Ascending aorta (tissue), 2 donors: ENCODE measurements at regions not wholly inside any gene's neighbourhood (a gene's known extent, or its start where the extent isn't known, plus 50 kb on each side); places are given as distances from the start of the nearest gene placed in this dataset.

Experiments
- DNase-seq, 2 donors: peaks; one replicate each; pipeline ENCODE4 v3.0.0-alpha.2; 2019; ENCODE audit warnings: low spot score in 2 of 2
- H3K27ac ChIP-seq, 2 donors: fragments of 200-600 bp; sonication (generic); one replicate each; pipeline ENCODE4 v1.5.1; 2016 to 2017; ENCODE audit warnings: mild to moderate bottlenecking in 1 of 2
- H3K27me3 ChIP-seq: fragments of 200-600 bp; sonication (generic); one replicate; pipeline ENCODE4 v1.5.1; 2017
- H3K36me3 ChIP-seq, 2 donors: fragments of 200-600 bp; sonication (generic); one replicate each; pipeline ENCODE4 v1.5.1; 2016
- H3K4me1 ChIP-seq, 2 donors: fragments of 200-600 bp; sonication (generic); one replicate each; pipeline ENCODE4 v1.5.1; 2016 to 2017; ENCODE audit warnings: mild to moderate bottlenecking in 1 of 2
- H3K4me3 ChIP-seq, 2 donors: fragments of 200-600 bp; sonication (generic); one replicate each; pipeline ENCODE4 v1.5.1; 2016 to 2017; ENCODE audit warnings: mild to moderate bottlenecking in 1 of 2
- H3K9me3 ChIP-seq, 2 donors: fragments of 200-600 bp; sonication (generic); one replicate each; pipeline ENCODE4 v1.5.1; 2016
- CTCF ChIP-seq, 3 experiments: fragments of 200-600 bp in 2 of 3; fragments of 450-650 bp in 1 of 3; sonication (generic) in 2 of 3; IDR thresholded peaks; one replicate each; pipeline ENCODE4 v1.5.1; 2016 to 2019; ENCODE audit warnings: antibody characterized with exemption in 3 of 3, mild to moderate bottlenecking in 1 of 3, moderate library complexity in 1 of 3
- intact Hi-C: fragments of 100-400 bp; cut with DNase I; formaldehyde crosslinking; loops from one replicate; pipeline ENCODE4 v1.15.1; 2023

GRCh38 chr11:81470446-81470845, 1263.2 kb downstream of the FAM181B start:
- H3K36me3 ChIP-seq, result no peaks in the 10 kb centered on the region
- H3K27me3 ChIP-seq, result no peaks in the 10 kb centered on the region
- intact Hi-C loops, result no loop called here
- TF ChIP-seq CTCF (IDR thresholded peaks at IDR 0.05), result no peak
- H3K9me3 ChIP-seq, result no peaks in the 10 kb centered on the region
- H3K27ac ChIP-seq, result no peak overlapping the region
- no peak for DNase-seq
- H3K4me3 ChIP-seq, result no peak overlapping the region
- no peaks in the 10 kb centered on the region for H3K4me1 ChIP-seq

- no peak for TF ChIP-seq CTCF (IDR thresholded peaks at IDR 0.05)
- Histone ChIP-seq H3K4me1 (no peaks in the 10 kb centered on the region), H3K27me3 (no peaks in the 10 kb centered on the region), H3K4me3 (no peak overlapping the region), H3K9me3 (no peaks in the 10 kb centered on the region), H3K36me3 (no peaks in the 10 kb centered on the region), H3K27ac (no peak overlapping the region)
- intact Hi-C loops, result no loop called here
- no peak for DNase-seq
Observed at GRCh38 chr11:81459766-81460306, 1273.8 kb downstream of the FAM181B start.

DNA sequence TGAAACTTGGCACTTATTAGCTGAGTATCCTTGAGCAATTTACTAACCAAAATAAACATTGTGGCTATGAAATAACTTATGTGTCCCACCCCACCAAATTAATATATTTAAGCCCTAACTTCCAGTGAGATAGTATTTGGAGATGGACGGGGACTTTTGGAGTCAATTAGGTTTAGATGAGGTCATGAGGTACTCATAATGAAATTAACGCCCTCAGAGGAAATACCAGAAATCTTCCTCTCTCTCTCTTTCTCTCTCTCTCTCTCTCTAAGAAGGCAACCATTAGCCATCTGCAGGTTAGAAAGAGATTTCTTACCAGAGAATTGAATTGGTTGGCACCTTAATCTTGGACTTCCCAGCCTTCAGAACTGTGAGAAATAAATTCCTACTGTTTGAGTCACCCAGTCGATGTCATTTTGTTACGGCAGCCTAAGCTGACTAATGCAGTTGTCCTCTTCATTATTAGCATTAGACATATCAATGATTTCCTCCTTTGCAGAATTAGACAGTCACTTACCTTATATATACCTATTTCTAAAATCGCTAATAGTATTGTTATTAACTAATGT, 1284.0 kb downstream of the FAM181B start:
- no peaks in the 10 kb centered on the region for H3K27me3 ChIP-seq
- no peak overlapping the region for H3K27ac ChIP-seq
- H3K9me3 ChIP-seq, result no peaks in the 10 kb centered on the region
- H3K4me3 ChIP-seq, result no peak overlapping the region
- intact Hi-C loops, result no loop called here
- DNase-seq, result no peak
- TF ChIP-seq CTCF (IDR thresholded peaks at IDR 0.05), result no peak
- H3K36me3 ChIP-seq, result no peaks in the 10 kb centered on the region
- no peaks in the 10 kb centered on the region for H3K4me1 ChIP-seq

GRCh38 chr11:81444297-81444696, 1289.4 kb downstream of the FAM181B start:
- Histone ChIP-seq H3K4me1 (no peaks in the 10 kb centered on the region), H3K9me3 (no peaks in the 10 kb centered on the region), H3K36me3 (no peaks in the 10 kb centered on the region), H3K27me3 (no peaks in the 10 kb centered on the region), H3K4me3 (no peak overlapping the region), H3K27ac (no peak overlapping the region)
- intact Hi-C loops, result no loop called here
- no peak for DNase-seq
- TF ChIP-seq CTCF (IDR thresholded peaks at IDR 0.05), result no peak

- no peaks in the 10 kb centered on the region for H3K27me3 ChIP-seq
- H3K4me3 ChIP-seq, result no peak overlapping the region
- no peak for TF ChIP-seq CTCF (IDR thresholded peaks at IDR 0.05)
- no peaks in the 10 kb centered on the region for H3K9me3 ChIP-seq
- intact Hi-C loops, result no loop called here
- DNase-seq, result no peak
- no peaks in the 10 kb centered on the region for H3K4me1 ChIP-seq
- H3K36me3 ChIP-seq, result no peaks in the 10 kb centered on the region
- no peak overlapping the region for H3K27ac ChIP-seq
Observed at GRCh38 chr11:81432333-81432732, 1301.3 kb downstream of the FAM181B start.

- Histone ChIP-seq H3K36me3 (no peaks in the 10 kb centered on the region), H3K4me1 (no peaks in the 10 kb centered on the region), H3K4me3 (no peak overlapping the region), H3K9me3 (no peaks in the 10 kb centered on the region), H3K27me3 (no peaks in the 10 kb centered on the region), H3K27ac (no peak overlapping the region)
- DNase-seq, result no peak
- intact Hi-C loops, result no loop called here
- TF ChIP-seq CTCF (IDR thresholded peaks at IDR 0.05), result no peak
Observed at GRCh38 chr11:81424822-81425221, 1308.8 kb downstream of the FAM181B start.
